ENCODE measurements at regions not wholly inside any gene's neighbourhood (a gene's known extent, or its start where the extent isn't known, plus 50 kb on each side); places are given as distances from the start of the nearest gene placed in this dataset.

DNA sequence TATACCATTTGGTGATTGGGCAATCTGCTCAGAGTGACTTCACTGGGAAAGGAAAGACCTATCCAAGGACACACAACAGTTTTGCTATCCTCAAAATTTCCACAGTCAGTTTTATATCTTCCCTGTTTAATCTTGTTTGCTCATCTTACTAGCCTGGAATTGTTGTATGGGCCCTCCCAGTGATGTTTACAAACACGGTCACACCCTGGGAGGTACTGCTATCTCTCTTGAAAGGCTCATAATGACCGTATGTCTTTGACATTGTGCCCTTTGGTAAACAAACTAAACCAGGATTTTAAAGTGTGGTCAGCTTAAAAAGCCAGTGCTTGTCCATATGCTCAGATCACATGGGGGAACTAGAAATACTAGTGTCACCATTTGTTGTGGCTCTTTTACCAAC lies 277.0 kb downstream of the CDH2 start:
- no peak for DNase-seq
- Mint-ChIP-seq H3K4me3 (no peak overlapping the region), H3K27ac (no peak overlapping the region), H3K27me3 (ENCODE audit: insufficient read depth) (no peaks in the 10 kb centered on the region; the same call in 1 of the 2 replicates), H3K9me3 (0 out of 2 replicates have a peak, but pooled peaks cover under 1% of the 10 kb centered on the region), H3K36me3 (ENCODE audit: low read depth) (no peaks in the 10 kb centered on the region; the same call in 1 of the 2 replicates), H3K4me1 (ENCODE audit: low read depth) (peaks cover 49% of the 10 kb centered on the region)
- TF ChIP-seq, protein P1, sequence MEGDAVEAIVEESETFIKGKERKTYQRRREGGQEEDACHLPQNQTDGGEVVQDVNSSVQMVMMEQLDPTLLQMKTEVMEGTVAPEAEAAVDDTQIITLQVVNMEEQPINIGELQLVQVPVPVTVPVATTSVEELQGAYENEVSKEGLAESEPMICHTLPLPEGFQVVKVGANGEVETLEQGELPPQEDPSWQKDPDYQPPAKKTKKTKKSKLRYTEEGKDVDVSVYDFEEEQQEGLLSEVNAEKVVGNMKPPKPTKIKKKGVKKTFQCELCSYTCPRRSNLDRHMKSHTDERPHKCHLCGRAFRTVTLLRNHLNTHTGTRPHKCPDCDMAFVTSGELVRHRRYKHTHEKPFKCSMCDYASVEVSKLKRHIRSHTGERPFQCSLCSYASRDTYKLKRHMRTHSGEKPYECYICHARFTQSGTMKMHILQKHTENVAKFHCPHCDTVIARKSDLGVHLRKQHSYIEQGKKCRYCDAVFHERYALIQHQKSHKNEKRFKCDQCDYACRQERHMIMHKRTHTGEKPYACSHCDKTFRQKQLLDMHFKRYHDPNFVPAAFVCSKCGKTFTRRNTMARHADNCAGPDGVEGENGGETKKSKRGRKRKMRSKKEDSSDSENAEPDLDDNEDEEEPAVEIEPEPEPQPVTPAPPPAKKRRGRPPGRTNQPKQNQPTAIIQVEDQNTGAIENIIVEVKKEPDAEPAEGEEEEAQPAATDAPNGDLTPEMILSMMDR (IDR thresholded peaks at IDR 0.05): no peak

DNA sequence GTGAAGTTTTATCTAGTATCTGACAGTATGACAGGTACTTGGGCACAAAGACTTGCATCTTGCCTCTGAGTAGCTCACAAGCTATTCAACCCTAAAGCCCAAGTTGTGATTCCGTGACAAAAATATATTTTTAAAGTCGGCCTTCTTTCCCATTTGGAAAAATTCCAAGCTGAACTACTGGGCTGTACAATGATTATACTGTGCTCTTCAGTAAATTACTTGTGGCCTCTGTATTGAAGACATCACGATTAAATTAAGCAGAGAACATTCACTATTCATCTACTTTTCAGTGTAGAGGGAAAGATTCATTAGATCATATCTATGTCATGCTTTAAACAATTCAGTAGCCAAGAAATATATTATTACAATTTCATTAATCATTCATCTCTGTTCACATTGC lies 282.2 kb downstream of the CDH2 start:
- Mint-ChIP-seq H3K27ac (no peak overlapping the region), H3K27me3 (ENCODE audit: insufficient read depth) (no peaks in the 10 kb centered on the region), H3K4me1 (ENCODE audit: low read depth) (peaks cover 10% of the 10 kb centered on the region), H3K9me3 (no peaks in the 10 kb centered on the region), H3K4me3 (no peak overlapping the region), H3K36me3 (ENCODE audit: low read depth) (no peaks in the 10 kb centered on the region)
- TF ChIP-seq, protein P1 (IDR thresholded peaks at IDR 0.05): no peak
- DNase-seq: no peak

DNA sequence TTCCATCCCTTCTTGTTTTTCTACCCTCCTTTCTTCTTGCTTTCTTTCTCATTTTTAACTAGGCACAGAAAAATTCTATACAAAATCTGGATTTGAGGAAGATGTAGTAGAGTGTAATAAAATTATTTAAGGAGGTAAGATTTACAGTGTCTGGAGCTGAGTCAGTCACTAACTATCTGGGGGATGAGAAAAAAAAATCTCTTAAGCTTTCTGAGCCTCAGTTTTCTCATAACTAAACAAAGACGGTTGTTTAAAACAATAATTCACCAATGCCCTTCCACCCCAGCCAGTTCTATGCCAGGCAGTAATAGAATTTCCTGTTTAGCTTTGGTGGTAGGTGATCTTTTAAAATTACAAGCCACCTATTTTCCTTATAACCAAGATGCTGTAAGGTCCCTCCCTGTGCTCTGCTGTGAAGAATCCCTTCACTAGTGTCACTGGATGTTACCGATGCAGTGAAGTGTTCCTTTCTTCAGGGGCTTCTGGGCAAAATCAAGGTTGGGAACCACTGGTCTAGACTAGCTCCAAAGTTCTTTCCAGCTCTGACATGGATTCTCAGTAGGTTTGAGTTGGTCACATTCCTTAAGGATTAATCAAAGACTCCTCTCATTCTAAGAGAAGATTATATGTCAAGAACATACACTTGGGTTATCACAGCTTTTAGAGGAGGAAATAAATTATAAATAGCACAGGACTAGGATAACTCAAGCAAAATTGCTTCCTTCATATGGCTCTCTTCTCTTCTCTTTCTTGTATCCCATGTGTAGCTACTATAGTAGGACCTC lies 289.0 kb downstream of the CDH2 start:
- TF ChIP-seq, protein P1 (IDR thresholded peaks at IDR 0.05): no peak
- Mint-ChIP-seq H3K27me3 (ENCODE audit: insufficient read depth) (no peaks in the 10 kb centered on the region), H3K9me3 (no peaks in the 10 kb centered on the region), H3K36me3 (ENCODE audit: low read depth) (no peaks in the 10 kb centered on the region), H3K4me3 (peak overlapping the region; percentile 66), H3K27ac (peak overlapping the region; percentile 81), H3K4me1 (ENCODE audit: low read depth) (peaks cover 39% of the 10 kb centered on the region)
- peak; percentile 33 for DNase-seq

DNA sequence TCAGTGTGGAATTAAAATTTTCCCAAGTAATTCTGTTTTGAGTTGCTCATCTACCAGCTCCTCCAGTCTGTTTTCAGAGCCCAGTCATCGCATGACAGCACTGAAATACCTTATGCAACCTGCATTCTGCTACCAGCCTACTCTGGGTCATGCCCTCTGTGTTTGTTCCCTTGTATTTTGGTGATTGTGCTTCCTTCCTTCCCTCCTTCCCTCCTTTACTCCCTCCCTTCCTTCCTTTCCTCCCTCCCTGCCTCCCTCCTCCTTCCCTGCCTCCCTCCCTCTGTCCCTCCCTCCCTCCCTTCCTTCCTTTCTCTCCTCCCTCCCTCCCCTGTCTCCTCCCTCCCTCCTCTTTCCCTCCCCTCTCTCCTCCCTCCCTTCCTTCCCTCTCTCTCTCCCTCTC lies 289.6 kb downstream of the CDH2 start:
- TF ChIP-seq, protein P1 (IDR thresholded peaks at IDR 0.05): no peak
- H3K27me3 Mint-ChIP-seq (ENCODE audit: insufficient read depth): 0 out of 2 replicates have a peak, but pooled peaks cover 1% of the 10 kb centered on the region
- peak overlapping the region; percentile 81 for H3K27ac Mint-ChIP-seq
- peaks cover 39% of the 10 kb centered on the region for H3K4me1 Mint-ChIP-seq (ENCODE audit: low read depth)
- H3K9me3 Mint-ChIP-seq: no peaks in the 10 kb centered on the region
- H3K4me3 Mint-ChIP-seq: peak overlapping the region; percentile 66; the same call in 1 of the 2 replicates
- no peaks in the 10 kb centered on the region for H3K36me3 Mint-ChIP-seq (ENCODE audit: low read depth)
- DNase-seq: peak; percentile 33

DNA sequence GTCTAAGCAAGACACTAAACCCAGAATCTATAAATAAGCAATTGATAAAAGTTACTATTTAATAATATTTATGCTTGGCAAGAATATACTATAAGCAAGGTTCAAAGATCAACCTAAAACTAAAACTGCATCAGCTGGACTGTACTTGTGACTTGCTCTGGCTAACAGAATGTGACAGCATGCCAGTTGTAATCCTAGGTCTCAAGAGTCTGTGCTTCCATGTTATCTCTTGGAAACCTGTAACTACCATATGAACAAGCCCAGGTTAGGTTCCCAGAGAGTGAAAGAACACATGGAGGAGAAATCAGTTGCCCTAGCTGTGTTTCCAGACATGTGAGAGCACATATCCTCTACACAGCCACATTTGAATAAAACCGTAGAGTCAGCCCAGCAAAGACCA lies 297.4 kb downstream of the CDH2 start:
- H3K27me3 Mint-ChIP-seq (ENCODE audit: insufficient read depth): 0 out of 2 replicates have a peak, but pooled peaks cover 1% of the 10 kb centered on the region
- no peak overlapping the region for H3K4me3 Mint-ChIP-seq
- H3K4me1 Mint-ChIP-seq (ENCODE audit: low read depth): peaks cover 11% of the 10 kb centered on the region

More for the DNA sequence above, 297.4 kb downstream of the CDH2 start:
- no peaks in the 10 kb centered on the region for H3K36me3 Mint-ChIP-seq (ENCODE audit: low read depth)
- no peak overlapping the region for H3K27ac Mint-ChIP-seq
- H3K9me3 Mint-ChIP-seq: no peaks in the 10 kb centered on the region
- TF ChIP-seq, protein P1 (IDR thresholded peaks at IDR 0.05): no peak
- DNase-seq: no peak
